Trophoblast cell (in vitro differentiated cells and primary cell): ENCODE measurements at regions not wholly inside any gene's neighbourhood (a gene's known extent, or its start where the extent isn't known, plus 50 kb on each side); places are given as distances from the start of the nearest gene placed in this dataset.
"Not testable (repeated sequence)": the region's sequence is repeated elsewhere in the genome, so short reads cannot be mapped to it uniquely, and the experiment has no call there.

Experiments
- DNase-seq, 2 donors: peaks; one replicate each; pipeline ENCODE4 v3.0.0-alpha.2; 2016
- H2AFZ ChIP-seq: 2 replicates; pipeline ENCODE4 v1.6.1; 2013; ENCODE audit warnings: low read length, moderate library complexity, mild to moderate bottlenecking; ENCODE audit not compliant: insufficient read depth, poor library complexity
- H2AK5ac ChIP-seq: 2 replicates; pipeline ENCODE4 v1.6.1; 2013; ENCODE audit warnings: mild to moderate bottlenecking, low read length
- H2BK120ac ChIP-seq: 2 replicates; pipeline ENCODE4 v1.6.1; 2013; ENCODE audit warnings: low read length, mild to moderate bottlenecking, moderate library complexity; ENCODE audit not compliant: insufficient read depth, poor library complexity
- H2BK12ac ChIP-seq: 2 replicates; pipeline ENCODE4 v1.6.1; 2013; ENCODE audit warnings: mild to moderate bottlenecking, low read length, moderate library complexity
- H2BK5ac ChIP-seq: 2 replicates; pipeline ENCODE4 v1.6.1; 2013; ENCODE audit warnings: low read length, low read depth, moderate library complexity, mild to moderate bottlenecking; ENCODE audit not compliant: poor library complexity
- H3K14ac ChIP-seq: 2 replicates; pipeline ENCODE4 v1.6.1; 2013; ENCODE audit warnings: mild to moderate bottlenecking, low read length
- H3K18ac ChIP-seq: 2 replicates; pipeline ENCODE4 v1.6.1; 2013; ENCODE audit warnings: mild to moderate bottlenecking, low read length
- H3K23ac ChIP-seq: 2 replicates; pipeline ENCODE4 v1.6.1; 2013; ENCODE audit warnings: low read length
- H3K27ac ChIP-seq: 2 replicates; pipeline ENCODE4 v1.5.1; 2013; ENCODE audit warnings: low read depth, mild to moderate bottlenecking, inconsistent platforms, low read length, moderate library complexity
- H3K27me3 ChIP-seq: 2 replicates; pipeline ENCODE4 v1.6.1; 2013; ENCODE audit warnings: inconsistent platforms, mild to moderate bottlenecking, low read length, moderate library complexity; ENCODE audit not compliant: insufficient read depth
- H3K36me3 ChIP-seq, 2 experiments: 1 replicate in 1 of 2; 2 replicates in 1 of 2; pipeline ENCODE4 v1.6.1; 2013; ENCODE audit warnings: low read length in 2 of 2, mild to moderate bottlenecking in 2 of 2, moderate library complexity in 1 of 2; ENCODE audit not compliant: insufficient read depth in 2 of 2, control insufficient read depth in 1 of 2
- H3K4ac ChIP-seq: 2 replicates; pipeline ENCODE4 v1.6.1; 2013; ENCODE audit warnings: low read depth, mild to moderate bottlenecking, low read length, moderate library complexity
- H3K4me1 ChIP-seq, 2 experiments: 1 replicate in 1 of 2; 2 replicates in 1 of 2; pipeline ENCODE4 v1.6.1; 2013; ENCODE audit warnings: low read length in 2 of 2, mild to moderate bottlenecking in 2 of 2, moderate library complexity in 1 of 2; ENCODE audit not compliant: insufficient read depth in 2 of 2, control insufficient read depth in 1 of 2
- H3K4me2 ChIP-seq: 2 replicates; pipeline ENCODE4 v1.6.1; 2013; ENCODE audit warnings: inconsistent platforms, mild to moderate bottlenecking, low read length, moderate library complexity
- H3K4me3 ChIP-seq: 2 replicates; pipeline ENCODE4 v1.5.1; 2013; ENCODE audit warnings: mild to moderate bottlenecking, low read depth, low read length, inconsistent platforms
- H3K79me1 ChIP-seq: one replicate; pipeline ENCODE4 v1.6.1; 2013; ENCODE audit warnings: low read length
- H3K79me2 ChIP-seq: 2 replicates; pipeline ENCODE4 v1.6.1; 2013; ENCODE audit warnings: low read length, mild to moderate bottlenecking; ENCODE audit not compliant: control insufficient read depth, insufficient read depth, poor library complexity
- H3K9ac ChIP-seq: 2 replicates; pipeline ENCODE4 v1.6.1; 2013; ENCODE audit warnings: mild to moderate bottlenecking, low read length
- H3K9me3 ChIP-seq: 2 replicates; pipeline ENCODE4 v1.6.1; 2013; ENCODE audit warnings: low read depth, mild to moderate bottlenecking, control low read depth, inconsistent platforms, low read length; ENCODE audit not compliant: insufficient read depth
- H4K12ac ChIP-seq: 2 replicates; pipeline ENCODE4 v1.6.1; 2013; ENCODE audit warnings: low read depth, mild to moderate bottlenecking, low read length, moderate library complexity
- H4K8ac ChIP-seq: 2 replicates; pipeline ENCODE4 v1.6.1; 2013; ENCODE audit warnings: low read depth, mild to moderate bottlenecking, low read length, moderate library complexity
- H4K91ac ChIP-seq: one replicate; pipeline ENCODE4 v1.6.1; 2013; ENCODE audit warnings: low read depth, mild to moderate bottlenecking, low read length, moderate library complexity
- whole genome bisulfite sequencing: extraction: QIAGEN DNeasy Blood & Tissue Kit; methylation state at CpG from one replicate; pipeline ENCODE4 v1.1.7; 2013; ENCODE audit warnings: missing lambda C conversion rate; ENCODE audit not compliant: insufficient read length, insufficient coverage; ENCODE audit errors: extremely low coverage; 5-methylcytosine and 5-hydroxymethylcytosine counted together

- H2BK5ac ChIP-seq: no peak overlapping the region
- H4K91ac ChIP-seq: no peak overlapping the region
- no peaks in the 10 kb centered on the region for H3K27me3 ChIP-seq
- H2BK12ac ChIP-seq: no peak overlapping the region
- H2AK5ac ChIP-seq: no peak overlapping the region
- H3K36me3 ChIP-seq: no peaks in the 10 kb centered on the region
- H4K8ac ChIP-seq: no peak overlapping the region
- no CpG with 5 or more reads among the region's 2 CpGs for WGBS
- H3K23ac ChIP-seq: no peak overlapping the region
- H3K79me2 ChIP-seq: no peaks in the 10 kb centered on the region
- no peak overlapping the region for H3K14ac ChIP-seq
- no peak overlapping the region for H2BK120ac ChIP-seq
- H3K4ac ChIP-seq: no peak overlapping the region
- no peaks in the 10 kb centered on the region for H3K4me1 ChIP-seq
- no peaks in the 10 kb centered on the region for H3K79me1 ChIP-seq
- H2AFZ ChIP-seq: no peak overlapping the region
- no peak overlapping the region for H4K12ac ChIP-seq
- no peak for DNase-seq
- no peak overlapping the region for H3K18ac ChIP-seq
- H3K27ac ChIP-seq: no peak overlapping the region
- H3K9ac ChIP-seq: no peak overlapping the region
- no peaks in the 10 kb centered on the region for H3K9me3 ChIP-seq
- H3K4me2 ChIP-seq: no peak overlapping the region
- H3K4me3 ChIP-seq: no peak overlapping the region
Observed at GRCh38 chr10:109327266-109327665, 596.0 kb downstream of the XPNPEP1 start.

GRCh38 chr10:109324721-109325120 lies 598.6 kb downstream of the XPNPEP1 start:
- no peaks in the 10 kb centered on the region for H3K79me1 ChIP-seq
- H3K36me3 ChIP-seq: no peaks in the 10 kb centered on the region
- no peak overlapping the region for H3K23ac ChIP-seq
- no peak overlapping the region for H3K4ac ChIP-seq
- no peak overlapping the region for H2AFZ ChIP-seq
- H3K79me2 ChIP-seq: no peaks in the 10 kb centered on the region
- H4K91ac ChIP-seq: no peak overlapping the region
- H4K12ac ChIP-seq: no peak overlapping the region
- no peaks in the 10 kb centered on the region for H3K4me1 ChIP-seq
- H2AK5ac ChIP-seq: no peak overlapping the region
- H2BK12ac ChIP-seq: no peak overlapping the region
- H3K4me2 ChIP-seq: no peak overlapping the region
- WGBS: 100% methylated on average over 1 of the region's 3 CpGs
- H3K27ac ChIP-seq: no peak overlapping the region
- H3K9me3 ChIP-seq: no peaks in the 10 kb centered on the region
- H3K27me3 ChIP-seq: no peaks in the 10 kb centered on the region
- DNase-seq: no peak
- H4K8ac ChIP-seq: no peak overlapping the region
- H2BK120ac ChIP-seq: no peak overlapping the region
- H3K4me3 ChIP-seq: no peak overlapping the region
- no peak overlapping the region for H3K9ac ChIP-seq
- H3K18ac ChIP-seq: no peak overlapping the region
- no peak overlapping the region for H2BK5ac ChIP-seq
- H3K14ac ChIP-seq: no peak overlapping the region

GRCh38 chr10:109317746-109318366 lies 605.5 kb downstream of the XPNPEP1 start:
- no peak overlapping the region for H2BK120ac ChIP-seq
- no peak overlapping the region for H3K18ac ChIP-seq
- H3K36me3 ChIP-seq: no peaks in the 10 kb centered on the region
- H3K27ac ChIP-seq: no peak overlapping the region
- H3K23ac ChIP-seq: no peak overlapping the region
- H3K4me2 ChIP-seq: no peak overlapping the region
- H3K9me3 ChIP-seq: no peaks in the 10 kb centered on the region
- no peak for DNase-seq
- no peaks in the 10 kb centered on the region for H3K27me3 ChIP-seq
- no peaks in the 10 kb centered on the region for H3K79me2 ChIP-seq
- H2BK12ac ChIP-seq: no peak overlapping the region
- no peak overlapping the region for H4K91ac ChIP-seq
- no peak overlapping the region for H2AK5ac ChIP-seq
- H3K9ac ChIP-seq: no peak overlapping the region
- no peak overlapping the region for H4K12ac ChIP-seq
- no peak overlapping the region for H3K14ac ChIP-seq
- H3K4me1 ChIP-seq: no peaks in the 10 kb centered on the region
- H2BK5ac ChIP-seq: no peak overlapping the region
- H4K8ac ChIP-seq: no peak overlapping the region
- H2AFZ ChIP-seq: no peak overlapping the region
- H3K4ac ChIP-seq: no peak overlapping the region
- no peak overlapping the region for H3K4me3 ChIP-seq
- no CpG with 5 or more reads among the region's 3 CpGs for WGBS
- no peaks in the 10 kb centered on the region for H3K79me1 ChIP-seq

GRCh38 chr10:109314016-109314415 lies 609.3 kb downstream of the XPNPEP1 start:
- not testable (repeated sequence) for H4K8ac ChIP-seq, DNase-seq, H3K9ac ChIP-seq, H3K27ac ChIP-seq, H2BK120ac ChIP-seq, H2AFZ ChIP-seq, H3K27me3 ChIP-seq, H3K9me3 ChIP-seq, H4K12ac ChIP-seq, H2BK12ac ChIP-seq, H3K4me3 ChIP-seq, H3K4me1 ChIP-seq, H3K4me2 ChIP-seq, H3K23ac ChIP-seq, H3K79me1 ChIP-seq, H3K4ac ChIP-seq, H2BK5ac ChIP-seq, H2AK5ac ChIP-seq, H3K36me3 ChIP-seq, H3K79me2 ChIP-seq, H3K18ac ChIP-seq, H3K14ac ChIP-seq, H4K91ac ChIP-seq
- WGBS: no CpG with 5 or more reads among the region's 3 CpGs
